ENCODE measurements at regions not wholly inside any gene's neighbourhood (a gene's known extent, or its start where the extent isn't known, plus 50 kb on each side); places are given as distances from the start of the nearest gene placed in this dataset.

DNA sequence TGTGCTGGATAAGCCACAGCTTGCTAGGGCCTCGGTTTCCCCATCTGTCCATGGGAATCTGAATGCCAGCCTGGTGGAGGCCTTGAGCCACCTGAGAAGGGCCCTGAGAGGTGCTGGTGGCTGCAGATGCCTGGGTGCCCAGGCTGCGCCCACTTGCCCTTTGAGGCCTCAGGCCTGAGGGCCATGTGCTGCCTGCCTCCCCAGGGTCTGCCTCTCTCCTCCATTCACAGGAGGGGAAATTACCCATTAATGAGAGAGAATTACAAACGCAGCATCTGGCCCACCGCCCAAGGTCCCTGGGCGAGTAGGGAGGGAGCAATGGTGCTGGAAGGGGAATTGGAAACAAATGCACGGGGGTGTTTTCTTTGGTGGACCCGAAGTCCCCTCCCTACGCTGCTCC lies 59.6 kb downstream of the BARX1 start:
- TF ChIP-seq, protein P1, sequence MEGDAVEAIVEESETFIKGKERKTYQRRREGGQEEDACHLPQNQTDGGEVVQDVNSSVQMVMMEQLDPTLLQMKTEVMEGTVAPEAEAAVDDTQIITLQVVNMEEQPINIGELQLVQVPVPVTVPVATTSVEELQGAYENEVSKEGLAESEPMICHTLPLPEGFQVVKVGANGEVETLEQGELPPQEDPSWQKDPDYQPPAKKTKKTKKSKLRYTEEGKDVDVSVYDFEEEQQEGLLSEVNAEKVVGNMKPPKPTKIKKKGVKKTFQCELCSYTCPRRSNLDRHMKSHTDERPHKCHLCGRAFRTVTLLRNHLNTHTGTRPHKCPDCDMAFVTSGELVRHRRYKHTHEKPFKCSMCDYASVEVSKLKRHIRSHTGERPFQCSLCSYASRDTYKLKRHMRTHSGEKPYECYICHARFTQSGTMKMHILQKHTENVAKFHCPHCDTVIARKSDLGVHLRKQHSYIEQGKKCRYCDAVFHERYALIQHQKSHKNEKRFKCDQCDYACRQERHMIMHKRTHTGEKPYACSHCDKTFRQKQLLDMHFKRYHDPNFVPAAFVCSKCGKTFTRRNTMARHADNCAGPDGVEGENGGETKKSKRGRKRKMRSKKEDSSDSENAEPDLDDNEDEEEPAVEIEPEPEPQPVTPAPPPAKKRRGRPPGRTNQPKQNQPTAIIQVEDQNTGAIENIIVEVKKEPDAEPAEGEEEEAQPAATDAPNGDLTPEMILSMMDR (IDR thresholded peaks at IDR 0.05), result no peak
- no peak for TF ChIP-seq POLR2A (IDR thresholded peaks at IDR 0.05)
